Skeletal muscle tissue (tissue), 3 donors: ENCODE measurements at regions not wholly inside any gene's neighbourhood (a gene's known extent, or its start where the extent isn't known, plus 50 kb on each side); places are given as distances from the start of the nearest gene placed in this dataset.

Source experiments
- H3K27ac ChIP-seq: one replicate; pipeline ENCODE4 v1.7.0; 2013; ENCODE audit warnings: mild to moderate bottlenecking, low read depth, low read length, inconsistent platforms
- H3K27me3 ChIP-seq, 3 donors: one replicate each; pipeline ENCODE4 v1.7.0; 2013; ENCODE audit warnings: low read length in 3 of 3; ENCODE audit not compliant: control insufficient read depth in 3 of 3, insufficient read depth in 3 of 3
- H3K36me3 ChIP-seq, 3 donors: one replicate each; pipeline ENCODE4 v1.7.0; 2013; ENCODE audit warnings: low read length in 3 of 3; ENCODE audit not compliant: control insufficient read depth in 3 of 3, insufficient read depth in 3 of 3
- H3K4me1 ChIP-seq, 3 donors: one replicate each; pipeline ENCODE4 v1.7.0; 2013; ENCODE audit warnings: low read length in 3 of 3, mild to moderate bottlenecking in 3 of 3; ENCODE audit not compliant: control insufficient read depth in 3 of 3, insufficient read depth in 3 of 3
- H3K4me3 ChIP-seq, 3 donors: one replicate each; pipeline ENCODE4 v1.7.0; 2013; ENCODE audit warnings: low read length in 3 of 3
- H3K9ac ChIP-seq, 3 donors: one replicate each; pipeline ENCODE4 v1.7.0; 2013; ENCODE audit warnings: low read length in 3 of 3, mild to moderate bottlenecking in 3 of 3, moderate library complexity in 2 of 3, low read depth in 1 of 3
- H3K9me3 ChIP-seq, 3 donors: one replicate each; pipeline ENCODE4 v1.7.0; 2013; ENCODE audit warnings: low read length in 3 of 3; ENCODE audit not compliant: control insufficient read depth in 3 of 3
- donor health status: Osteomylitis.

- Histone ChIP-seq H3K27ac (no peak overlapping the region), H3K36me3 (no peaks in the 10 kb centered on the region), H3K27me3 (no peaks in the 10 kb centered on the region), H3K9me3 (no peaks in the 10 kb centered on the region), H3K4me1 (no peaks in the 10 kb centered on the region), H3K9ac (no peak overlapping the region), H3K4me3 (no peak overlapping the region)
These were observed 380.9 kb downstream of the GJA1 start for GRCh38 chr6:121816361-121816760.

- H3K27ac ChIP-seq, result no peak overlapping the region
- no peak overlapping the region for H3K9ac ChIP-seq
- no peaks in the 10 kb centered on the region for H3K9me3 ChIP-seq
- no peaks in the 10 kb centered on the region for H3K4me1 ChIP-seq
- H3K4me3 ChIP-seq, result no peak overlapping the region
- no peaks in the 10 kb centered on the region for H3K36me3 ChIP-seq
- no peaks in the 10 kb centered on the region for H3K27me3 ChIP-seq
These were observed 381.6 kb downstream of the GJA1 start for GRCh38 chr6:121816906-121817540.

GRCh38 chr6:121823437-121823851 lies 388.0 kb downstream of the GJA1 start:
- Histone ChIP-seq H3K4me1 (no peaks in the 10 kb centered on the region), H3K4me3 (no peak overlapping the region), H3K9me3 (no peaks in the 10 kb centered on the region), H3K36me3 (no peaks in the 10 kb centered on the region), H3K9ac (no peak overlapping the region), H3K27me3 (no peaks in the 10 kb centered on the region), H3K27ac (no peak overlapping the region)

GRCh38 chr6:121826156-121826810 lies 390.8 kb downstream of the GJA1 start:
- Histone ChIP-seq H3K4me1 (no peaks in the 10 kb centered on the region), H3K36me3 (no peaks in the 10 kb centered on the region), H3K27ac (no peak overlapping the region), H3K9me3 (no peaks in the 10 kb centered on the region), H3K9ac (no peak overlapping the region), H3K4me3 (no peak overlapping the region), H3K27me3 (no peaks in the 10 kb centered on the region)

GRCh38 chr6:121828146-121828886 lies 392.9 kb downstream of the GJA1 start:
- no peaks in the 10 kb centered on the region for H3K36me3 ChIP-seq
- H3K4me1 ChIP-seq, result no peaks in the 10 kb centered on the region
- H3K27ac ChIP-seq, result no peak overlapping the region
- no peaks in the 10 kb centered on the region for H3K27me3 ChIP-seq
- H3K9me3 ChIP-seq, result no peaks in the 10 kb centered on the region
- H3K4me3 ChIP-seq, result no peak overlapping the region
- H3K9ac ChIP-seq, result no peak overlapping the region

- H3K4me3 ChIP-seq, result no peak overlapping the region
- no peaks in the 10 kb centered on the region for H3K9me3 ChIP-seq
- H3K9ac ChIP-seq, result no peak overlapping the region
- H3K27ac ChIP-seq, result no peak overlapping the region
- no peaks in the 10 kb centered on the region for H3K27me3 ChIP-seq
- H3K4me1 ChIP-seq, result no peaks in the 10 kb centered on the region
- H3K36me3 ChIP-seq, result no peaks in the 10 kb centered on the region
These were observed 395.3 kb downstream of the GJA1 start for GRCh38 chr6:121830736-121831135.

- Histone ChIP-seq H3K9ac (no peak overlapping the region), H3K27ac (no peak overlapping the region), H3K4me1 (no peaks in the 10 kb centered on the region), H3K27me3 (no peaks in the 10 kb centered on the region), H3K9me3 (no peaks in the 10 kb centered on the region), H3K36me3 (no peaks in the 10 kb centered on the region), H3K4me3 (no peak overlapping the region)
These were observed 400.2 kb downstream of the GJA1 start for GRCh38 chr6:121835662-121836061.

- no peaks in the 10 kb centered on the region for H3K27me3 ChIP-seq
- no peaks in the 10 kb centered on the region for H3K36me3 ChIP-seq
- H3K4me1 ChIP-seq, result no peaks in the 10 kb centered on the region
- H3K27ac ChIP-seq, result no peak overlapping the region
- no peak overlapping the region for H3K4me3 ChIP-seq
- H3K9ac ChIP-seq, result no peak overlapping the region
- no peaks in the 10 kb centered on the region for H3K9me3 ChIP-seq
These were observed 402.2 kb downstream of the GJA1 start for GRCh38 chr6:121837545-121838229.

GRCh38 chr6:121838842-121839241 lies 403.4 kb downstream of the GJA1 start:
- H3K9ac ChIP-seq, result no peak overlapping the region
- H3K27ac ChIP-seq, result no peak overlapping the region
- no peaks in the 10 kb centered on the region for H3K27me3 ChIP-seq
- H3K36me3 ChIP-seq, result no peaks in the 10 kb centered on the region
- H3K9me3 ChIP-seq, result no peaks in the 10 kb centered on the region
- H3K4me3 ChIP-seq, result no peak overlapping the region
- no peaks in the 10 kb centered on the region for H3K4me1 ChIP-seq

- H3K9me3 ChIP-seq, result no peaks in the 10 kb centered on the region
- H3K4me1 ChIP-seq, result no peaks in the 10 kb centered on the region
- no peak overlapping the region for H3K9ac ChIP-seq
- no peaks in the 10 kb centered on the region for H3K36me3 ChIP-seq
- no peaks in the 10 kb centered on the region for H3K27me3 ChIP-seq
- no peak overlapping the region for H3K27ac ChIP-seq
- H3K4me3 ChIP-seq, result no peak overlapping the region
These were observed 404.4 kb downstream of the GJA1 start for GRCh38 chr6:121839896-121840295.
